HepG2 (cell line): ENCODE measurements at regions not wholly inside any gene's neighbourhood (a gene's known extent, or its start where the extent isn't known, plus 50 kb on each side); places are given as distances from the start of the nearest gene placed in this dataset.

Experiments used
- ATAC-seq: fragments of 200-7000 bp; cut with Tn5 transposase; 3 replicates; pipeline ENCODE4 v1.9.1; 2020; ENCODE audit warnings: mild to moderate bottlenecking, moderate library complexity
- BruUV-seq: library from RNA; stranded (reverse); fragments of 400-500 nt; replicated peaks from 2 replicates; lab custom pipeline; 2021; lab: Mats Ljungman, UMichigan
- CTCF ChIA-PET: fragments of 300-600 bp; formaldehyde crosslinking; extraction: SDS; loops from one replicate; lab custom pipeline; 2021; ENCODE audit warnings: low total read pairs, inconsistent platforms, low intra/inter-chr PET ratio; lab: Yijun Ruan, JAX
- POLR2A ChIA-PET: fragments of 350-600 bp; sonication (Branson Sonifier 250); formaldehyde crosslinking; loops from one replicate; lab custom pipeline; 2020; ENCODE audit warnings: antibody characterized with exemption, inconsistent platforms; lab: Yijun Ruan, JAX
- DNase-seq: peaks from one replicate; pipeline ENCODE4 v3.0.0-alpha.2; 2015; ENCODE audit warnings: low spot score
- FAIRE-seq: peaks from 3 replicates; lab custom pipeline; 2011; peaks lifted over from hg19 to GRCh38; lab: Jason Lieb, UNC
- H2AFZ ChIP-seq: one replicate; pipeline ENCODE4 v1.6.1; 2011; ENCODE audit warnings: low read length, inconsistent platforms
- H3K27ac ChIP-seq: fragments of 300-600 bp; 3 replicates; pipeline ENCODE4 v1.8.0; 2011; ENCODE audit warnings: mixed run types, mild to moderate bottlenecking, mixed read lengths, low read length, inconsistent platforms; ENCODE audit not compliant: insufficient read depth; ENCODE audit errors: extremely low read length
- H3K27me3 ChIP-seq, 2 experiments: fragments of 200-600 bp in 1 of 2; 2 replicates in 1 of 2; 3 replicates in 1 of 2; pipeline versions ENCODE4 v1.6.0 to v1.8.0; 2011; ENCODE audit warnings: low read length in 2 of 2, mild to moderate bottlenecking in 2 of 2, moderate library complexity in 2 of 2, inconsistent platforms in 1 of 2; ENCODE audit not compliant: insufficient read depth in 2 of 2, control insufficient read depth in 1 of 2
- H3K36me3 ChIP-seq, 2 experiments: fragments of 200-600 bp in 1 of 2; replicated peaks in 1 of 2; 2 replicates in 1 of 2; 3 replicates in 1 of 2; pipeline versions ENCODE4 v1.5.1 to v1.8.0; 2011; ENCODE audit warnings: low read length in 2 of 2, inconsistent platforms in 1 of 2; ENCODE audit not compliant: insufficient read depth in 2 of 2, control insufficient read depth in 1 of 2
- H3K4me1 ChIP-seq: 2 replicates; pipeline ENCODE4 v1.5.1; 2012; ENCODE audit warnings: low read length, inconsistent platforms; ENCODE audit not compliant: insufficient read depth
- H3K4me2 ChIP-seq: 2 replicates; pipeline ENCODE4 v1.6.0; 2011; ENCODE audit warnings: low read depth, low read length, inconsistent platforms
- H3K4me3 ChIP-seq, 3 experiments: fragments of 200-600 bp in 1 of 3; sonication (generic), shearing (Covaris generic) in 1 of 3; replicated peaks in 1 of 3; 2 replicates each; pipeline ENCODE4 v1.5.1; 2011 to 2016; ENCODE audit warnings: low read length in 3 of 3, inconsistent platforms in 2 of 3, low read depth in 2 of 3, mild to moderate bottlenecking in 2 of 3, control low read depth in 1 of 3, mixed read lengths in 1 of 3; ENCODE audit not compliant: insufficient read depth in 1 of 3
- H3K79me2 ChIP-seq: one replicate; pipeline ENCODE4 v1.6.1; 2011; ENCODE audit warnings: low read length, inconsistent platforms; ENCODE audit not compliant: insufficient read depth
- H3K9ac ChIP-seq: 2 replicates; pipeline ENCODE4 v1.6.0; 2011; ENCODE audit warnings: mild to moderate bottlenecking, low read depth, low read length, inconsistent platforms; ENCODE audit not compliant: insufficient read depth
- H3K9me3 ChIP-seq: 2 replicates; pipeline ENCODE4 v1.5.1; 2012; ENCODE audit warnings: mild to moderate bottlenecking, low read length
- H4K20me1 ChIP-seq: 2 replicates; pipeline ENCODE4 v1.6.0; 2011; ENCODE audit warnings: inconsistent platforms, mild to moderate bottlenecking, low read length, moderate library complexity; ENCODE audit not compliant: insufficient read depth
- GABPB1 ChIP-seq: IDR thresholded peaks from 2 replicates; pipeline ENCODE4 v1.6.1; 2016; ENCODE audit warnings: mild to moderate bottlenecking, missing genetic modification reagents, moderate library complexity, missing compliant biosample characterization
- MAFF ChIP-seq: IDR thresholded peaks from 2 replicates; pipeline ENCODE4 v1.6.1; 2011; ENCODE audit warnings: low read depth, low read length, improper control_type of control experiment
- MAFK ChIP-seq, 2 experiments: IDR thresholded peaks in 1 of 2; conservative IDR thresholded peaks in 1 of 2; 2 replicates each; pipeline ENCODE4 v1.6.1; 2011; ENCODE audit warnings: improper control_type of control experiment in 2 of 2, low read length in 2 of 2
- MAZ ChIP-seq, 2 experiments: sonication (generic) in 1 of 2; formaldehyde crosslinking in 1 of 2; IDR thresholded peaks; 2 replicates each; pipeline versions ENCODE4 v1.5.0 to v1.6.1; 2012 to 2020; ENCODE audit warnings: low read depth in 2 of 2, mild to moderate bottlenecking in 2 of 2, borderline replicate concordance in 1 of 2, improper control_type of control experiment in 1 of 2, low read length in 1 of 2, missing genetic modification reagents in 1 of 2, moderate library complexity in 1 of 2
- ZKSCAN1 ChIP-seq: fragments of 150-350 bp; IDR thresholded peaks from 2 replicates; pipeline ENCODE4 v1.6.1; 2014; ENCODE audit warnings: low read length
- ZNF530 ChIP-seq: sonication (generic); formaldehyde crosslinking; IDR thresholded peaks from 2 replicates; pipeline ENCODE4 v1.5.0; 2020; ENCODE audit warnings: low read depth, mild to moderate bottlenecking, missing genetic modification reagents
- ZNF720 ChIP-seq: sonication (generic); formaldehyde crosslinking; IDR thresholded peaks from 2 replicates; pipeline ENCODE4 v1.4.0; 2020; ENCODE audit warnings: missing genetic modification reagents
- ZNF839 ChIP-seq: sonication (generic); formaldehyde crosslinking; IDR thresholded peaks from 2 replicates; pipeline ENCODE4 v1.4.0; 2020; ENCODE audit warnings: missing genetic modification reagents, mild to moderate bottlenecking, borderline replicate concordance
- WGBS: methylation state at CpG from one replicate; pipeline ENCODE4 v1.1.6; 2017; ENCODE audit warnings: low lambda C conversion rate; 5-methylcytosine and 5-hydroxymethylcytosine counted together
- in situ Hi-C: cut with HindIII; loops from 2 replicates; pipeline ENCODE4 v1.10.0; 2017; ENCODE audit warnings: low pct_unique_long_range_greater_than_20kb; ENCODE audit not compliant: extremely low pct_ligation_motif_present
- intact Hi-C: fragments of 100-400 bp; cut with micrococcal nuclease; formaldehyde crosslinking; loops from one replicate; pipeline ENCODE4 v1.10.0; 2022; ENCODE audit not compliant: unreplicated experiment
- TF ChIP-seq, protein P1 (sequence below): sonication (generic); formaldehyde crosslinking; IDR thresholded peaks from 2 replicates; pipeline ENCODE4 v1.4.0; 2020; ENCODE audit warnings: missing genetic modification reagents, borderline replicate concordance
- TF ChIP-seq, protein P2 (sequence below): IDR thresholded peaks from 2 replicates; pipeline ENCODE4 v1.6.1; 2016; ENCODE audit warnings: missing genetic modification reagents, missing compliant biosample characterization
- TF ChIP-seq, protein P3 (sequence below): sonication (generic); formaldehyde crosslinking; IDR thresholded peaks from 2 replicates; pipeline ENCODE4 v1.4.0; 2020; ENCODE audit warnings: missing genetic modification reagents

DNA sequence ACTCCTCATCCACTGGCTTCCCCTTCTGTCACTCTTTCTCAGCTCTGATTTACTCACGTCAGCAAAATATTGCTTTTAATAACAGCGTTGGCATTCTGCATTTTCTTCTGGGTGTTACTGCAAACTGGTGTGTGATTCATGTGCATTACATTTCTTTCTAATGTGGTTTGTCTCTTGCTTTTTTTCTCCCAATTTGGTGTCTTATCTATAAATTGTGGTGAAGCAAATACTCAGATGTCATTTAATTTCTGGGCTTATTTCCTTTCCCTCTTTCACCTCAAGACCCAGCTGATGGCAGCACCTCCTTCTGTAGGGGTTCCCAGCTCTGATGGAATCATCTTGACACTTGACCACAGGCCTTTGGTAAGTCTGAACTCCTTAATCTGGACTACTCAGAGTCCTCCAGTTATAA, 180.7 kb upstream of the ZNF618 start:
- ATAC-seq (no peak), FAIRE-seq (no peak), DNase-seq (no peak)
- Histone ChIP-seq H3K27ac (no peak overlapping the region), H2AFZ (no peak overlapping the region), H3K4me1 (no peaks in the 10 kb centered on the region), H3K9ac (no peak overlapping the region), H3K9me3 (no peaks in the 10 kb centered on the region), H3K4me2 (no peak overlapping the region), H3K4me3 (no peak overlapping the region), H3K36me3 (no peaks in the 10 kb centered on the region), H4K20me1 (no peaks in the 10 kb centered on the region), H3K27me3 (peaks cover 0 to 9% of the 10 kb centered on the region in 2 experiments; a peak in 2 of 5 replicates), H3K79me2 (no peaks in the 10 kb centered on the region)
- in situ Hi-C loops = no loop called here
- 2% methylated on average over 2 of the region's 2 CpGs for WGBS
- ChIA-PET CTCF (no interaction called here), POLR2A (no interaction called here)
- no TSS peak for BruUV-seq
- TF ChIP-seq ZNF839 (CRISPR knock-in tag) = no peak
- peak; percentile 86 to 88 for TF ChIP-seq MAFK (conservative IDR thresholded peaks at IDR 0.05 in 1 of 2, IDR thresholded peaks at IDR 0.05 in 1 of 2; ENCODE audit: low read length in 2 of 2)
- peak; percentile 84 for TF ChIP-seq MAFF
- TF ChIP-seq, protein P1, sequence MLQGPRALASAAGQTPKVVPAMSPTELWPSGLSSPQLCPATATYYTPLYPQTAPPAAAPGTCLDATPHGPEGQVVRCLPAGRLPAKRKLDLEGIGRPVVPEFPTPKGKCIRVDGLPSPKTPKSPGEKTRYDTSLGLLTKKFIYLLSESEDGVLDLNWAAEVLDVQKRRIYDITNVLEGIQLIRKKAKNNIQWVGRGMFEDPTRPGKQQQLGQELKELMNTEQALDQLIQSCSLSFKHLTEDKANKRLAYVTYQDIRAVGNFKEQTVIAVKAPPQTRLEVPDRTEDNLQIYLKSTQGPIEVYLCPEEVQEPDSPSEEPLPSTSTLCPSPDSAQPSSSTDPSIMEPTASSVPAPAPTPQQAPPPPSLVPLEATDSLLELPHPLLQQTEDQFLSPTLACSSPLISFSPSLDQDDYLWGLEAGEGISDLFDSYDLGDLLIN = no peak
- no peak for TF ChIP-seq GABPB1 (CRISPR knock-in tag)
- TF ChIP-seq, protein P2, sequence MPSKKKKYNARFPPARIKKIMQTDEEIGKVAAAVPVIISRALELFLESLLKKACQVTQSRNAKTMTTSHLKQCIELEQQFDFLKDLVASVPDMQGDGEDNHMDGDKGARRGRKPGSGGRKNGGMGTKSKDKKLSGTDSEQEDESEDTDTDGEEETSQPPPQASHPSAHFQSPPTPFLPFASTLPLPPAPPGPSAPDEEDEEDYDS (CRISPR knock-in tag) = no peak
- intact Hi-C loops = no loop called here

DNA sequence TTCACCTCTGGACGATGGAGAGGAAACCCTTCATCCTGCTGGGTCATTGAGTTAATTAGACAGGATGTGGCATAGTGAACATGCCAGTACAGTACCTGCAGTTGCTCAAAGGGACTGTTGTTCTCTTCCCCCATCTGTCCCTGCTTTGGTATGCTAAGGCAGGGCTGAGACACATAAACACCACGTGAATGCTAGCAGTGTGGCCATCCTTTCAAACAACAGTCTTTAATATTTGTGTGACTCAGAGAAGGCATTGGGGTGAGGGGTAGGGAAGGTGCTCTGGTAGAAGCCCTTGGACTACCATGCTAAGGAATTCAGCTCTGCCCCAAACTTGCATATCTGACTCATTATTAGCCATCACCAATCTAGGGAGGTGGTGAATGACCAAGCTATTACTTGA, 180.2 kb upstream of the ZNF618 start:
- FAIRE-seq (no peak), ATAC-seq (no peak)
- H3K4me2 ChIP-seq = no peak overlapping the region
- TF ChIP-seq, protein P3, sequence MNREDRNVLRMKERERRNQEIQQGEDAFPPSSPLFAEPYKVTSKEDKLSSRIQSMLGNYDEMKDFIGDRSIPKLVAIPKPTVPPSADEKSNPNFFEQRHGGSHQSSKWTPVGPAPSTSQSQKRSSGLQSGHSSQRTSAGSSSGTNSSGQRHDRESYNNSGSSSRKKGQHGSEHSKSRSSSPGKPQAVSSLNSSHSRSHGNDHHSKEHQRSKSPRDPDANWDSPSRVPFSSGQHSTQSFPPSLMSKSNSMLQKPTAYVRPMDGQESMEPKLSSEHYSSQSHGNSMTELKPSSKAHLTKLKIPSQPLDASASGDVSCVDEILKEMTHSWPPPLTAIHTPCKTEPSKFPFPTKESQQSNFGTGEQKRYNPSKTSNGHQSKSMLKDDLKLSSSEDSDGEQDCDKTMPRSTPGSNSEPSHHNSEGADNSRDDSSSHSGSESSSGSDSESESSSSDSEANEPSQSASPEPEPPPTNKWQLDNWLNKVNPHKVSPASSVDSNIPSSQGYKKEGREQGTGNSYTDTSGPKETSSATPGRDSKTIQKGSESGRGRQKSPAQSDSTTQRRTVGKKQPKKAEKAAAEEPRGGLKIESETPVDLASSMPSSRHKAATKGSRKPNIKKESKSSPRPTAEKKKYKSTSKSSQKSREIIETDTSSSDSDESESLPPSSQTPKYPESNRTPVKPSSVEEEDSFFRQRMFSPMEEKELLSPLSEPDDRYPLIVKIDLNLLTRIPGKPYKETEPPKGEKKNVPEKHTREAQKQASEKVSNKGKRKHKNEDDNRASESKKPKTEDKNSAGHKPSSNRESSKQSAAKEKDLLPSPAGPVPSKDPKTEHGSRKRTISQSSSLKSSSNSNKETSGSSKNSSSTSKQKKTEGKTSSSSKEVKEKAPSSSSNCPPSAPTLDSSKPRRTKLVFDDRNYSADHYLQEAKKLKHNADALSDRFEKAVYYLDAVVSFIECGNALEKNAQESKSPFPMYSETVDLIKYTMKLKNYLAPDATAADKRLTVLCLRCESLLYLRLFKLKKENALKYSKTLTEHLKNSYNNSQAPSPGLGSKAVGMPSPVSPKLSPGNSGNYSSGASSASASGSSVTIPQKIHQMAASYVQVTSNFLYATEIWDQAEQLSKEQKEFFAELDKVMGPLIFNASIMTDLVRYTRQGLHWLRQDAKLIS = no peak
- TF ChIP-seq ZNF530 (CRISPR knock-in tag) (no peak), ZKSCAN1 (no peak), MAZ (IDR thresholded peaks at IDR 0.05; ENCODE audit: borderline replicate concordance, low read depth, low read length) (no peak), MAZ (CRISPR knock-in tag; IDR thresholded peaks at IDR 0.05; ENCODE audit: low read depth) (no peak), ZNF720 (no peak)

More for the DNA sequence above, 180.2 kb upstream of the ZNF618 start:
- H3K36me3 ChIP-seq = no peaks in the 10 kb centered on the region
- peaks cover 0 to 9% of the 10 kb centered on the region in 2 experiments; a peak in 2 of 5 replicates for H3K27me3 ChIP-seq
- ChIA-PET CTCF (no interaction called here), POLR2A (no interaction called here)
- no TSS peak for BruUV-seq
- DNase-seq = no peak
- H3K79me2 ChIP-seq = no peaks in the 10 kb centered on the region
- no peaks in the 10 kb centered on the region for H3K9me3 ChIP-seq
- no peak overlapping the region for H3K27ac ChIP-seq
- intact Hi-C loops = no loop called here
- no peak overlapping the region for H3K4me3 ChIP-seq
- H4K20me1 ChIP-seq = no peaks in the 10 kb centered on the region
- in situ Hi-C loops = no loop called here
- no peak overlapping the region for H3K9ac ChIP-seq
- H3K4me1 ChIP-seq = no peaks in the 10 kb centered on the region
- WGBS = 0% methylated on average over 2 of the region's 2 CpGs
- no peak overlapping the region for H2AFZ ChIP-seq
